ENCODE measurements at regions not wholly inside any gene's neighbourhood (a gene's known extent, or its start where the extent isn't known, plus 50 kb on each side); places are given as distances from the start of the nearest gene placed in this dataset.

- no peaks in the 10 kb centered on the region for H3K27me3 ChIP-seq (ENCODE audit: control insufficient read depth, insufficient read depth, low read length)
- no peaks in the 10 kb centered on the region; the same call in 1 of the 2 replicates for H3K4me1 ChIP-seq (ENCODE audit: control insufficient read depth, insufficient read depth, low read length)
- no peak for DNase-seq (ENCODE audit: low read depth, low spot score)
- no peak overlapping the region for H3K4me3 ChIP-seq (ENCODE audit: low read length)
- H3K27ac ChIP-seq (ENCODE audit: low read length) = no peak overlapping the region
- H3K9me3 ChIP-seq (ENCODE audit: control insufficient read depth, insufficient read depth, low read length) = no peaks in the 10 kb centered on the region
- H3K36me3 ChIP-seq (ENCODE audit: control insufficient read depth, insufficient read depth, low read length) = no peaks in the 10 kb centered on the region
- WGBS (ENCODE audit: insufficient coverage, insufficient read length) = no CpG with 5 or more reads among the region's 2 CpGs
Measured at GRCh38 chr2:217396165-217396564, 536.3 kb upstream of the TNP1 start.

- no peak for DNase-seq (ENCODE audit: low read depth, low spot score)
- H3K9me3 ChIP-seq (ENCODE audit: control insufficient read depth, insufficient read depth, low read length) = no peaks in the 10 kb centered on the region
- WGBS (ENCODE audit: insufficient coverage, insufficient read length) = no CpG with 5 or more reads among the region's 8 CpGs
Measured at GRCh38 chr2:217394510-217395351, 534.9 kb upstream of the TNP1 start.

DNA sequence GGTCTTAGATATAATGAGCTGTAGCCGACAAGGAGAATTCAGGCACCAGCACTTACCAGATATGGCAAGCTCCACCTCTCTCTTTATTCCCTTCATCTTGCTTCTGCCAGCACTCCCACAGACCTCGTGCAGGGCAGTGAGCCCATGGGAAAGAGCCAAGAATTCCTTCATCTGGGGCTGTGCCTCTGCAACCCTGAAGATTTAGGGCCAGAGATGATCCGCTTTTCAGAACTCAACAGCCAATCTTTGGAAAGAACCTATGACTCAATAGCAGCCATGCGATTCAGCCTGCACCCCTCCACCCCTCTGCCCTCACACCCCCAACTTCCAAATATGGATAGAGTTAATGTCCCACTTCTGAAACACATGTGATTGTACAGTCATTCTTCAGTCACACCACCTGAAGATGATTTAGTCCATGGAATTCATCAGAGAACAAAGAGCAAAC is 533.7 kb upstream of the TNP1 start:
- Histone ChIP-seq H3K9me3 (ENCODE audit: control insufficient read depth, insufficient read depth, low read length) (no peaks in the 10 kb centered on the region), H3K4me3 (ENCODE audit: low read length) (no peak overlapping the region), H3K4me1 (ENCODE audit: control insufficient read depth, insufficient read depth, low read length) (no peaks in the 10 kb centered on the region), H3K36me3 (ENCODE audit: control insufficient read depth, insufficient read depth, low read length) (no peaks in the 10 kb centered on the region), H3K27me3 (ENCODE audit: control insufficient read depth, insufficient read depth, low read length) (no peaks in the 10 kb centered on the region), H3K27ac (ENCODE audit: low read length) (no peak overlapping the region)
- WGBS (ENCODE audit: insufficient coverage, insufficient read length) = no CpG with 5 or more reads among the region's 4 CpGs
- no peak for DNase-seq (ENCODE audit: low read depth, low spot score)

More at GRCh38 chr2:217394510-217395351, 534.9 kb upstream of the TNP1 start:
- H3K27me3 ChIP-seq (ENCODE audit: control insufficient read depth, insufficient read depth, low read length) = no peaks in the 10 kb centered on the region
- H3K36me3 ChIP-seq (ENCODE audit: control insufficient read depth, insufficient read depth, low read length) = no peaks in the 10 kb centered on the region
- no peaks in the 10 kb centered on the region; the same call in 1 of the 2 replicates for H3K4me1 ChIP-seq (ENCODE audit: control insufficient read depth, insufficient read depth, low read length)
- no peak overlapping the region for H3K4me3 ChIP-seq (ENCODE audit: low read length)
- no peak overlapping the region for H3K27ac ChIP-seq (ENCODE audit: low read length)

DNA sequence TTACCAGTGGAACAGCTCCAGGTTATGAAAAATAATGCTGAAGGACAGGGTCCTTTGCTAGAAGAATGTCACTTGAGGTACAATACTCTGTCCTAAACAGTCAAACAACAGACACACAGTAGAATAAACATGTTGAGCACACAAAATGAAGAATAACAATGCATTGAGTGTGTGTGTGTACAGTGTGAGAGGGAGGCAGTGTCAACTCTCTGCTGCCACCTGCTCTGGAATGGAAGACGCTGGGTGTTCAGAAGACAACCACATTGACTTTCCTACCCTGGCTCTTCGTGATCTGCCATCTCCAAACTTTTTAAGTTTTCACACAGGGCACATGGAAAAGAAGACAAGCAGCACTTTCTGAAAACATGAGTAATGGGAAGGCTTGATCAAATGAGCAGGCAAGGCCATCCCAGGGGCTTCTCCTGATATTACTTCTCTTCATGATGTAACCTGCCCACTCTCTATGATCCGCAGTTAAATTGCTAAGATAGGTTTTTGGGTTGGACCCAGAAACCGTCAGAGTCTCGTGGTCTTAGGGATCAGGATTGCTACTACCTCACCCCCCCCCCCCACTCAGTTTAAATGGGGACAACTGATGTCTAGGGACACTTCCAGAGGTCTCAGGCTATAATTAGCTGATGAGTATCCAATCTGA is 533.2 kb upstream of the TNP1 start:
- DNase-seq (ENCODE audit: low read depth, low spot score) = no peak

GRCh38 chr2:217387776-217388387 is 528.0 kb upstream of the TNP1 start:
- H3K27me3 ChIP-seq (ENCODE audit: control insufficient read depth, insufficient read depth, low read length) = no peaks in the 10 kb centered on the region
- DNase-seq (ENCODE audit: low read depth, low spot score) = no peak
- no peaks in the 10 kb centered on the region; the same call in 1 of the 2 replicates for H3K9me3 ChIP-seq (ENCODE audit: control insufficient read depth, insufficient read depth, low read length)
- H3K36me3 ChIP-seq (ENCODE audit: control insufficient read depth, insufficient read depth, low read length) = no peaks in the 10 kb centered on the region
- no peak overlapping the region for H3K27ac ChIP-seq (ENCODE audit: low read length)
- no peaks in the 10 kb centered on the region for H3K4me1 ChIP-seq (ENCODE audit: control insufficient read depth, insufficient read depth, low read length)
- WGBS (ENCODE audit: insufficient coverage, insufficient read length) = no CpG with 5 or more reads among the region's 4 CpGs
- H3K4me3 ChIP-seq (ENCODE audit: low read length) = no peak overlapping the region

More for the DNA sequence above, 533.2 kb upstream of the TNP1 start:
- no peaks in the 10 kb centered on the region for H3K4me1 ChIP-seq (ENCODE audit: control insufficient read depth, insufficient read depth, low read length)
- no peak overlapping the region for H3K4me3 ChIP-seq (ENCODE audit: low read length)
- H3K27ac ChIP-seq (ENCODE audit: low read length) = no peak overlapping the region
- H3K27me3 ChIP-seq (ENCODE audit: control insufficient read depth, insufficient read depth, low read length) = no peaks in the 10 kb centered on the region
- WGBS (ENCODE audit: insufficient coverage, insufficient read length) = no CpG with 5 or more reads among the region's 5 CpGs
- H3K36me3 ChIP-seq (ENCODE audit: control insufficient read depth, insufficient read depth, low read length) = no peaks in the 10 kb centered on the region
- no peaks in the 10 kb centered on the region for H3K9me3 ChIP-seq (ENCODE audit: control insufficient read depth, insufficient read depth, low read length)

DNA sequence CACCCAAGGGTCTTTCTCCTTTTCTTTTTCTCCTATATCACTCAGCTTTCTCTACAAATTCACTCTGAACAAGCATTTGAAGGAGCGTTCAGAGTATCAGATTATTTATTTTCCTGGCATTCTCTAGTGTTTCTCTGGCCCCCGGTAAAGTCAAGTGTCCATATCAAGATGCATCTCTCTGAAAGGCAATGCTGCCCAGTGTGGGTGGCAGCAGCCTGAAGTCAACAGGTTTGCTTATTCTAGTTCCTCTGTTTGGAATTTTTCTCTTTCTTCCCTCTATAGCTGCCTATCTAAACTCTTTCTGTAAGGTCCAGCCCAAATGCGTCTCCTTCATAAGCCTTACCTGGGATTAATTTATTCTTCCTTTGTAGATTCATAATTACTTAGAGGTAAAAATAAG is 526.2 kb upstream of the TNP1 start:
- whole genome bisulfite sequencing (ENCODE audit: insufficient coverage, insufficient read length) = no CpG with 5 or more reads among the region's 3 CpGs
- Histone ChIP-seq H3K4me3 (ENCODE audit: low read length) (no peak overlapping the region), H3K27me3 (ENCODE audit: control insufficient read depth, insufficient read depth, low read length) (no peaks in the 10 kb centered on the region), H3K9me3 (ENCODE audit: control insufficient read depth, insufficient read depth, low read length) (no peaks in the 10 kb centered on the region; the same call in 1 of the 2 replicates), H3K36me3 (ENCODE audit: control insufficient read depth, insufficient read depth, low read length) (no peaks in the 10 kb centered on the region), H3K27ac (ENCODE audit: low read length) (no peak overlapping the region), H3K4me1 (ENCODE audit: control insufficient read depth, insufficient read depth, low read length) (no peaks in the 10 kb centered on the region)
- no peak for DNase-seq (ENCODE audit: low read depth, low spot score)

GRCh38 chr2:217383620-217384019 is 523.8 kb upstream of the TNP1 start:
- Histone ChIP-seq H3K9me3 (ENCODE audit: control insufficient read depth, insufficient read depth, low read length) (no peaks in the 10 kb centered on the region; the same call in 1 of the 2 replicates), H3K27me3 (ENCODE audit: control insufficient read depth, insufficient read depth, low read length) (no peaks in the 10 kb centered on the region), H3K36me3 (ENCODE audit: control insufficient read depth, insufficient read depth, low read length) (no peaks in the 10 kb centered on the region), H3K27ac (ENCODE audit: low read length) (no peak overlapping the region), H3K4me3 (ENCODE audit: low read length) (no peak overlapping the region), H3K4me1 (ENCODE audit: control insufficient read depth, insufficient read depth, low read length) (no peaks in the 10 kb centered on the region)
- DNase-seq (ENCODE audit: low read depth, low spot score) = no peak
- no CpG with 5 or more reads among the region's 4 CpGs for WGBS (ENCODE audit: insufficient coverage, insufficient read length)

GRCh38 chr2:217382794-217383193 is 522.9 kb upstream of the TNP1 start:
- no peaks in the 10 kb centered on the region for H3K4me1 ChIP-seq (ENCODE audit: control insufficient read depth, insufficient read depth, low read length)
- no peaks in the 10 kb centered on the region for H3K27me3 ChIP-seq (ENCODE audit: control insufficient read depth, insufficient read depth, low read length)
- H3K36me3 ChIP-seq (ENCODE audit: control insufficient read depth, insufficient read depth, low read length) = no peaks in the 10 kb centered on the region
- H3K4me3 ChIP-seq (ENCODE audit: low read length) = no peak overlapping the region
- no peaks in the 10 kb centered on the region; the same call in 1 of the 2 replicates for H3K9me3 ChIP-seq (ENCODE audit: control insufficient read depth, insufficient read depth, low read length)
- no peak for DNase-seq (ENCODE audit: low read depth, low spot score)
- H3K27ac ChIP-seq (ENCODE audit: low read length) = no peak overlapping the region
- no CpG with 5 or more reads among the region's 5 CpGs for WGBS (ENCODE audit: insufficient coverage, insufficient read length)

DNA sequence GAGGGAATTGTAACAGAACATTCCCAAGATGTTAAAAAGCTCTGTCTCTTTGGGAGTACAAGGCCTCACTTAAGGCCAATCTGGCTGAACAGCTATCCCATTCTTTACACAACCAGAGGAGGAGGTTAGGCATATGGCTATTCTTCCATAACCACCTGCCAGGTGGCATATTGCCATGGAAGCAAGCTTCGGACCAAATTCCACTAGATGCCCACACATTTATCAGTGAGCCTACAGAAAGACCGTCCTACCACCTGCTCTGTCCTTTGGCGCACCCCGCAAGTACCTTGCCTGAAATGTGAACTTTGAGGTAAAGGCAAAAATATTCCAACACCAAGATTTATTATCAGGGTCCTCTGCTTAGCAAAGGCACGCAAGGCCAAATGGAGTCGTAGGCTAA is 519.9 kb upstream of the TNP1 start:
- Histone ChIP-seq H3K4me3 (ENCODE audit: low read length) (no peak overlapping the region), H3K27ac (ENCODE audit: low read length) (no peak overlapping the region), H3K9me3 (ENCODE audit: control insufficient read depth, insufficient read depth, low read length) (no peaks in the 10 kb centered on the region; the same call in 1 of the 2 replicates), H3K36me3 (ENCODE audit: control insufficient read depth, insufficient read depth, low read length) (no peaks in the 10 kb centered on the region), H3K27me3 (ENCODE audit: control insufficient read depth, insufficient read depth, low read length) (no peaks in the 10 kb centered on the region), H3K4me1 (ENCODE audit: control insufficient read depth, insufficient read depth, low read length) (no peaks in the 10 kb centered on the region)
- no peak for DNase-seq (ENCODE audit: low read depth, low spot score)
- no CpG with 5 or more reads among the region's 6 CpGs for WGBS (ENCODE audit: insufficient coverage, insufficient read length)

DNA sequence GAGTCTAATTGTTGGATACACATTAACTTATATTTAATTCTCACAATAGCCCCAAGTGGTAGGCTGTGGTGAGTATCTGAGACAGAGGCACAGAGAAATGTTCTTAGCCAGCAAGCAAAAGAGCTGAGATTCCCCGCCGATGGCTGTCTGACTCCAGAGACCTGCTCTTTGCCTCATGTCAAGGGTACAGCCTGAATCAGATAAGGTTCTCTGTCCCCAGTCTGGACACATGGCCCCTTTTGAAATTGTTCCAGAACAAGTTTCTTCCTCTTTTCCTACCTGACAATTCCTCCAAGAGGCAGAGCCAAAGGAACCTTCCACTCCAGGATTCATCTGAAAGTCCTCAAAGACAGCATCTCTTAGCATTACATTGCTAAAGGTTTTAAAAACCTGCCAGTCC is 512.9 kb upstream of the TNP1 start:
- H3K27me3 ChIP-seq (ENCODE audit: control insufficient read depth, insufficient read depth, low read length) = no peaks in the 10 kb centered on the region
- no peaks in the 10 kb centered on the region for H3K9me3 ChIP-seq (ENCODE audit: control insufficient read depth, insufficient read depth, low read length)
- no peaks in the 10 kb centered on the region for H3K36me3 ChIP-seq (ENCODE audit: control insufficient read depth, insufficient read depth, low read length)
- H3K4me1 ChIP-seq (ENCODE audit: control insufficient read depth, insufficient read depth, low read length) = no peaks in the 10 kb centered on the region
- no CpG with 5 or more reads among the region's 2 CpGs for WGBS (ENCODE audit: insufficient coverage, insufficient read length)
- H3K4me3 ChIP-seq (ENCODE audit: low read length) = no peak overlapping the region
- DNase-seq (ENCODE audit: low read depth, low spot score) = no peak
- no peak overlapping the region for H3K27ac ChIP-seq (ENCODE audit: low read length)
